A172 (cell line): ENCODE measurements at regions not wholly inside any gene's neighbourhood (a gene's known extent, or its start where the extent isn't known, plus 50 kb on each side); places are given as distances from the start of the nearest gene placed in this dataset.

Experiments
- DNase-seq: peaks from one replicate; pipeline ENCODE4 v3.0.0-alpha.2; 2015; ENCODE audit warnings: low spot score

DNA sequence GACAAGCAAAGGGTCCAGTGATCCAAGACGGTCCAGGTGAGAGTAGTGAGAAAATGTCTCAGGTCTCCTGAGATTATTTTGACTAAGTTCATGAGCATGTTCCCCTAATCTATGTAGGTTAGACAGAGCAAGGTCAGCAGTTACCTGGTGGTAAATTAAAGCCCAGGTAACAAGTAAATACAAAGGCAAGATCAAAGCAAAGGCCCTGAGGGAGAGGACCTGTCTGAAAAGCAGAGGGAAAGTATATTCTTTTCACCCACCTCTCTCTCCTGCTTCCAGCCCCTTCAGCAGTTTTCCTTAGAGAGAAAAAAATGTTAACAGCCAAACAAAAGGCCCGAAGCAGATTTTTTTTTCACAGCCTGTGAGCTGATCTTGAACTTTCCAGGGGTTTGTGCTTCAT is 302.7 kb downstream of the MAP2K6 start:
- no peak for DNase-seq

DNA sequence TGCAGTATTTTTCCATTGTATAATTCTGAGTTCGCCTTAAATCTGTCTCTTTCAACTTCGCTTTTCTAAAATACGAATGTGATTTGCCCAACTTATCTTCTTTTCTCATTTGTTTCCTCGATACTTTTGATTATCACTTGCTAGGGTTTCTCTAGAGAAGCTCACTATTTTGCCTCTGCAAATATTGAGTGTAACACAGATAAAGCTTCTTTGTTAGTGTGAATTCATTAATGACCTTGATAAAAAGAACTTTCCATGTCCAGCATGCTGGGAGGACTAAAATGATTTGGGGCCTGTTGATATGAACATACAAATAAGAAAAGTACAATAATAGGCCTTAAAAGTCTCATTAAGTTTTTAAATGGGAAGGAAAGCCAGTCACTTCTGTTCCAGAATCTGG is 303.3 kb downstream of the MAP2K6 start:
- DNase-seq, result no peak

DNA sequence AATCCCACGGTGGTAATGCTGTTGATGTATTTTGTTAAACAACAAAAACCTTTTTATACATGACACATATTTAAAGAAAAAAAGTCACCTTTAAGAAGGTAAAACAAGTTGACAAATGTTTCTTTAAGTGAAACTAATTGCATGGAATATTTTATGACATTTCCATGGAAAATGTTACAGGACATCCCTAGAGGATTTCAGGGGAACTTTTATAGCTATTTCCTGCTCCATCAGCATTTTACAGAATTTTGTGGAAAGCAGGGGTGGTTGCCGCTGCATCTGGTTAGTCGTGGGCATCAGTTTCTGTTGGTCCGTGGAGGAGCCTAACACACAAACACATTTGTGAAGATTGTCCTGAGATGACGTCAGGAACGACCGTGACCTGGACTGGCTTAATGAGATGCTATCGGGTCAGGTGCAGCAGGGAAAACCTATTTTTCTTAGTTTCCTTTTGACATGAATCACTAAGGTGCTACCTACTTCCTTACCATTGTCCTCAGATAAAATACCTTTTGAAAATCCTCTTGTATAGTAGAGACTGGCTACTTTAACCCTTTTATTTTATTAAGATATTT is 305.1 kb downstream of the MAP2K6 start:
- DNase-seq, result no peak

DNA sequence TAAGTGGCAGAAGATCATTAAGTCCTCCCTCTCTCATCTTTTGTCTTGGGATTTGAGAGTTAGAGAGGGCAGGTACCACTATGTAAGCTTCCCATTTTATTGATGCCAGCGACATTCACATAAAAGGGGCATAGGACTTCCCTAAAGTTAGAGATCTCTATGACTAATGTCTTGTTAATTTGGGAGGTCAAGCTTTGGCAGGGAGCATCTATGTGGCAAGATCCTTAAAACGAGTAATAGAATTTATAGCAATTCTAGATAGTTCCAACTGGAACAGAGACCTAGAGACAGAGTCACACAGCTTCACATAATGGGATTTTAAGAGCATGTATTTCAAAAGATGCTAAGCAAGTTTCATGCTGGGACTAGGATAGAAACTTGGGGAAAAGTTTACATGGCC is 308.0 kb downstream of the MAP2K6 start:
- DNase-seq, result no peak

DNA sequence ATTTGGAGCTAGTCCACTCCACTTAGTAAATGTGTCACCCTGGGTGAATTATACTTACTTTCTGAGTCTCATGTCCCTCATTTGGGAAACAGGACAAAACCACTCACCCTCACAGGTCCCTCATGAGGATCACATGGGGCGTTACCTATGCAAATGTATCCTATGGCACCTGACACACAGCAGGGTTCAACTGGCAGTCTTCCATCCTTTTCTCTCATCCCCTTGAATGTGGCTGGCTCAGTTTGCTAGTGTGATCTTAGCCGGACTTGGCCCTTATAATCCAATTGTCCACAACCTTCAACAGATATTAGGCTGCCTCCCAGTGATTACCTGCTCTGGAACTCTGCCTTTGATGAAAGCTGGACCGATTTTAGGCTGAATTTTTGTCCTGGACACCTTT is 308.8 kb downstream of the MAP2K6 start:
- DNase-seq, result no peak

DNA sequence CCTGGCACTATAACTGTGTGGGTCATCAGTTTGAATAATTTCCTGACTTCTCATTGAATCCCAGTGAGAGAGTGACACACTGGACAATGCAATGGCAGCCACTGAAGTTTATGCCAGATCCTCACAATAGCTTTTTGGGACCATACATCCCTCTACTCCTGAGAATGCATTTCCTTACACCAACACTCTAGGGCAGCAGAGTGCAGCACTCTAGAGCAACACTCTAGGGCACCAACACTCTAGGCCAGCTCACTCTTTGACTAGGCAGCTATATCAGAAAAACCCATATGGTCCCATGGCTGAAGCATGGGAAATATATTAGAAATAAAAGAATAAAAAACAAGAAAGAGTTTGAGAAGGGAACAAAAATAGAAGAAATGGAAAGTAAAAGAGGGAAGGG is 309.2 kb downstream of the MAP2K6 start:
- no peak for DNase-seq

DNA sequence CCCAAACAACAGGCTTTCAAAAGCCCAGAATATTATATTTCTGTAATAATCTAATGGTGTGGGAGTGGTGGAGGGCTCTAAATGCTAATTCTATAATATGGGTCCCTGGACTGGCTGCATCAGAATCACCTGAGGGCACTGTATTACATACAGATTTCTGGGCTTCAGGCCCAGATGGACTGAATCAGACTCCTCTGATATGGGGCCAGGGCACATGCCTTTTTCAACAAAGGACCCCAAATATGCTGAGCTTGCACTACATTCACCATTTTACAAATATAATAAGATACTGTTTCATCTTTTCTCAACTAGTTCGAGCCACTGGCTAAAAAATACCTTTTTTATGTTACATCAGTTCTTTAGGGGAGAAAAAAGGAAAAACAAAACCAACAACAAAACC is 309.7 kb downstream of the MAP2K6 start:
- no peak for DNase-seq

DNA sequence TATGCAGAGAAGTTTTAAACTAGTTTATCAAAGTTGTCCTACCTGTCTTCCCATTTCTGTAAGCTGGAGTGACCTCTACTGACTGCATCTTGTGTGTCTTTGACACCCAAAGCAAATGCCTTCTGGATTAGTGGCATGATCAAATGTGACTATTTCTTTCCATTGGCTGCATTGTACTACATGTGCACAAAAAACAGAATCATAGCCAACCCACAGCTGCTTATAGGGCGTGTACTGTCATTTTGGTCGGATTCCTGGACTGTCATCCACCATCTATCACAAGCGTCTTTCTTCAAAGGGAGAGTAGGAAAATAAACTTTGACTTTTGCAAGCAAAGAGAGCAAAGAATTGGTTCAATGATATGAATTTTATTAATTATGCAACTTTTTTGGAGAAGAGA is 310.6 kb downstream of the MAP2K6 start:
- DNase-seq, result no peak

DNA sequence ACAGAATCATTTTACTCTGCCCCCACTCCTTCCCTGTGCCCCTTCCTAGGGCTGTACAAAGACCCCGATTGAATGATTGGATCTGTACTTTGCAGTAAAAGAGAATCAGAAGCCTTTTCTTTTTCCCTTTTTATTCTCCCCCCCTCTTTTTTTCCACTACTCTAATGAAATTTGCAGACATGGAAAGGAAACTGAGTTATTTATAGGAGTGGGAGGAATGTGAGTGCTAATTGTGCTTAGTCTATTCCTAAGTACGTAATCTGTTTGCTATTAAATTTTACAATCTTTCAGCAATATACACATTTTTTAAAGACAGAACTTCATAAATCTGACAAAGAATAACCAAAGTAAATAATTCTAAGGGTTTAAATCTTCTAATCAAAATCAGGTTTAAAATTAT is 314.3 kb downstream of the MAP2K6 start:
- DNase-seq, result no peak

DNA sequence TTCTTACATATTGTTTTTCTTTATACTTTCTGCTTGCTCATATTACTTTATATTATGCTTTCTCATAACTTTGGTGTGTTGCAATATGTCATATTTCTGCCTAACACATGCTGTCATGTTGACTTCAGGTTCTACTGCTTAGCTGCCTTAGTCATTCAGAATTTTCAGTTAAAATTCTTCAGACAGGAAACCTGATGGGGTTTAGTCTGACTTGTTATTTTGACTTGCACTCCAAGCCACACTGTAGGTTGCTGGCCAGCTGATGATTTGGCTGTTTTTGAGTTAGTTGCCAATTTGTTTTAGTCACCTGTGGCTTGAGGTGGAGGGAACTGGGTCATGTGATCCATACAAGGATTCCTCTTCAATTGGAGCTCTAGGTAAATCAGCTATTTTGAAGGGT is 315.4 kb downstream of the MAP2K6 start:
- DNase-seq, result no peak

DNA sequence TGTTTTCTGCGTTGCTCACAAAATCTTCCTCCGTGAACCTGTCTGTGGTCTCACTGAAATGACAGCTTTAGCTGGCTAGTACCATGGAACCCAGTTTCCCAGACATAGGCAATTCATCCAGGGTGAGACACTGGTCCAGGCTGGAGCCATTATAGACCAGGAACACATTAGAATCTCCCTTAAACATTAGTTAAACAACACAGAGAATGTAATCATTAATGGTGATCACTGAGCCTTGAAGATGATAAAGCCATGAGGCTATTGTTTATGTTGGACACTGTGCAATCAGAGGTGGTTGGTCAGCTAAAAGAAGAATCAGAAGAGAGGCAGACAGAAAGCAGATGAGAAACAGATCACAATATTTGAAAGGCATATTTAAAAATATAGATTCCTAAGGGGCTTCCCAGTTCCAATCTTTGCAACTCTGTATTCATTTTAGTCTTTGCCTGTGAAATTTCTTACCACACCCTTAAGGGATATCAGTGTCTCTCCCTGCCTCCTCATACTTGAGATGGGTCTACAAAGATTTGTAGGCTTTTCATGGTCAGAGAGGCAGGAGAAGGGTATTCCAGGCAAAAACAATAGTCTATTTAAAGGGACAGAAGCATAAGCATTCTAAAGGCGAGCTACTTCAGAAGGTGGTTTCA is 317.9 kb downstream of the MAP2K6 start:
- no peak for DNase-seq

DNA sequence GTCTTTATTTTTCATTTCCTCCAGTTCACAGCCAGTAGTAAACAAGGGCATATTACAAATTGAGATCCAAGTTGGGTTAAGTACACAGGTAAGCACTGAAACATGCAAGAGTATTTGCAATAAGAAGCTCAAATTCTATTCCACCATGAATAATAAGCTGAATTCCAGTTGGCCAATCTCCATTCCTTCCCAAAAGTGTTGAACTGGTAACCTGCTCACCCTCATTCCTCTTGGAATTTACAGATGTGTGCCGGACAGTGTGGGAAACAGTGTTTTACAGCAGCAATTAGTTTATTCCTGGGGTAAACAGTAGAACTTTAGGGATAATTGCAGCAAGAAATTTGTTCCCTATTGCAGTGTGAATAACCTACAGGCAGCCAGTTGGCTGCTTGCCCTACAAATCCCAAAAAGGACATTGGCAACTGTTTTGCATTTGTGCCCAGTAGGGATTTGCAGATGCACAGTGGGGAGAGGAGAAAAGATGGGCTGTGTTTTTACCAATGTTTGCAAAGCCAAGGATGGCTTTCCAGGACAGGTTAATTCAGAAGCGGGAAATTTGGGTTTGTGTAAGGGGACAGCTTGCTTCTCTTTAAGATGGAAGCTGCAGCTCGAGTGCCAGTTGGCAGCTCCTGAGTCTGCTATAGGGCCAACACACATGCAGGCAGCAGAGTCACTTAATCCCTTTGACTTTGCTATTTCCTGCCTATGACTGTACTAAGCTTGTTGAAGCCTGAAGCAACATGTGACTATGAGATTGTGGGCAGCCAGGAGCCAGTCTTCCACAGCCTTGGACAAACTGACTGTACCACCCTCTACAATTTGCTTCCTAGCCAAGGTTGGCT is 318.9 kb downstream of the MAP2K6 start:
- DNase-seq, result peak; percentile 29

DNA sequence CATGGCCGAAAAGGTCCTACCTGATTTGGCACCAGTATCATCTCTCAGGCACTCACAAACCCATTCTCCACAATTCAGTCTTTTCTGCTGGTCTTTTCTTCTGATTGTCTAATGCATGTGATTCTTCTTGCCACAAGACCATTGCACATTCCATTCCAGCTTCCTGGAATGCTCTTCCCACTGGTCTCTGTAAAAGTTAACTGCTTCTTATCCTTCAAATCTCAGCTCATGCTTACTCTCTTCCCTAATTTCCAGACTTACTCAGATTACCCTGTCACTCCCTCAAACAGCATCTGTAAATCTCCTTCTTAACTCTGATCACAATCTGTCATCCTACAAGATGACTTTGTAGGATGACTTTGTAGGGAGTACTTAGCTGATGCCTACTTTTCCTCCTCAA is 320.2 kb downstream of the MAP2K6 start:
- no peak for DNase-seq

DNA sequence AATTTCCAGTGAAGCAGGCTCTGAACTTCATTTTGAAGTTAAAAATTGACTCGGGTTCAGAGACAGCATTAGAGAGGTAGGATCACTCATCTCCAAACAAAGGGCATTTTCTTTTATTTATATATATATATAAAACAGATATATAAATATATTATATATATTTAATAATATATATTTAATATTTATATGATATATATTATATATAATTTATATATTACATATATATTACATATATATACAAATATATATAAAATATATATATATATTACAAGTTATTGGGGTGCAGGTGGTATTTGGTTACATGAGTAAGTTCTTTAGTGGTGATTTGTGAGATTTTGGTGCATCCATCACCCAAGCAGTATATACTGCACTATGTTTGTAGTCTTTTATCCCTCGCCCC is 320.8 kb downstream of the MAP2K6 start:
- DNase-seq, result no peak

DNA sequence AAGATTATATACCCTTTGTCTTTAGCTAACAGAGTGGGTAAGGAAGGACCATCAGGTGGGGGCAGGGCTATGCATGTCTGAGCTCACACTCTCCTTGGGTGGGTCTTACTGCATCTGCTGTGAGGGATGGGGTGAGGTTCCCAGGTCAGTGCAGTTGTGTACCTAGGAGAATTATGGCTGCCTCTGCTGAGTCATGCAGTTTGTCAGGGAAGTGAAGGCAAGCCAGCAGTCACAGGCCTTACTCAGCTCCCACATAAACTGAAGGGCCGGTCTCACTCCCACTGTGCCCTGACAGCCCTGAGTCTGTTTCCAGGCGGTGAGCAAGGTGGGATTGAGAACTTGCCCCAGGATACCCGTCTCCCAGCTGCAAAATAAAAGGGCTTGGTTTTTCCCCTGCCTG is 328.6 kb downstream of the MAP2K6 start:
- no peak for DNase-seq

DNA sequence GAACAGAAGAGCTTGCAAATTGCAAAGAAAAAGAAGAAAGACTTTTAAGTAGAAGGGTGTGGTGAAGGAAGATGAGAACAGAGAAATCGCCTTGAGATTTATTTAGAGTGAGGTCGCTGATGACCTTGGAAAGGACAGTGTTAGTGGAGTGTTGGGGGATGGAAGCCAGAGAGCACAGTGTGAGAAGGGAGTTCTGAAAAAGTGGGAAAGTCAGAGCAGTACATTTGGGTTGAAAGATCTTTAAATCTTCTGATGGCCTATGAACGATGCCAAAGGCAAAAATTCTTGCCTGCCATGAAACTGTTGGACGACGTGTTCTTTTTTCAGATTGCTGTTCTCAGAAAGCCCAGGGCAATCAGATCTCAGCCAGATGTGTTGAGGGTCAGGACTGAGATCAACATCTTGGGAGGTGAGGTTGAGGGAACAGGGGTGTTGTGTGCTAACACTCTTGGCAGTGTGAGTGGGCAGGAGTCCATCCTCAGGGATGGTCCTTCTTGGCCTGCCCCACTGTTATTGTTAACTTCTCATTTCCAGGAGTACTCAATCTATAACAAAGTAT is 330.1 kb downstream of the MAP2K6 start:
- no peak for DNase-seq

DNA sequence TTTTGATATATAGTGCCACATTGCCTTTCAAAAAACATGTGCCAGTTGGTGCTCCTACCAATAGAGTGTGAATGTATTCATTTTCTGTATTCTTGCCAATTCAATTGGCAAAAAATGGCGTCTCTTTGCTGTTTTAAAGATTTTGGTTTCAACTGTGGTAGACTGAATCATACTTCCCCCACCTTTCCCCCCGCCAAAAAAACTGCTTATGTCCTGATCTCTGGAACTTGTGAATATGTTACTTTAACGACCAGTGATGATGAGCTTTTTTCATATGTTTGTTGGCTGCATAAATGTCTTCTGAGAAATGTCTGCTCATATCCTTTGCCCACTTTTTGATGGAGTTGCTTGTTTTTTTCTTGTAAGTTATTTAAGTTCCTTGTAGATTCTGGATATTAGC is 325.1 kb upstream of the KCNJ16 start:
- no peak for DNase-seq

DNA sequence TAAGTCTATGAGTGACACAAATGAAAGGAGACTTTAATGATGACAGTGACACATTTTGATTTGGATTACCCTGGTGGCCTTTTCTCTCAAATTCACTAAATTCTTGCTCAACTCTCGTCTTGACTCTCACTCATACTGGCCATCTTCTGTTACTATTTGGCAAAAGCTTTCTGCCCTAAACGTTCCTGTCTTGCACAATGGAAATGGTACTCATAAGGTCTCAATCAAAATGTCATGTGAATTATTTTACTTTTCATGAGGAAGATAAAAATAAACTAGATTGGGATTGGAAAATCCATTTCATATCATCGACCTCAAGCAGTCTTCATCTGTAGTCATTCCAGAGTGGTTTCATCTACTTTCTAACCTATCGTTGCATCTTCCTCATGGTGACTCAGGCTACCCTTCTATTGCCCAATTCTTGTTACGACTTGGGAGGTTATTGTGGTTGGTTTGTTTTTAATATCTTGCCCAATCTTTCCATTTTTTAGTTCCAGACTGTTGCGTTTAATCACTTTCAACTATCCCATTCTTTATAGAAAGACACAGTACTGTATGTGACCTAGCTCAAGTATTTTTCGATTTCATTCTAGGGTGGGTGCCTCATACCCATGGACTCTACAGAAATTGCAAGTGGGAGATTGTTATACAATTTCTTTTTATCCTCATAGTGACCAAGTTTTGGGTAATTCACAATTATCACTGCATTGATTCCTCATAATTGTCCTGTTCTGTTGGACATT is 317.2 kb upstream of the KCNJ16 start:
- DNase-seq, result no peak

DNA sequence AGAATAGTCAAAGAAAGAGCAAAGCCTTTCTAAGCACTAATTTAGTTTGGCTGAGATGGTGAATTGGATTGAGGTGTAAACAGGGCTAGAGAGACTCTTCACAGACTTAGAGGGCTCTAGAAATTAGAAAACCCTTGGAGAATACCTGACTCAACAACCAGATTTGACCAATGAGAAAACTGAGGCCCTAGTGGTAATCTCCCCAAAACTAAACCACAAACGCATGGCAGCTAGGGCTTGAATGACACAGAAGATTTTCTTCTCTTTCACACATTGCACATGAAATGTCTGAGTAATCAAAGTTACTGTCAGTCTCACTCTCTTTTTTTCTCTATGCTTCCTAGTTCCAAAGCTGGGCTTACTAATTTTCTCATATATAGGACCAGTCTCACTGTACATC is 314.5 kb upstream of the KCNJ16 start:
- DNase-seq, result no peak

DNA sequence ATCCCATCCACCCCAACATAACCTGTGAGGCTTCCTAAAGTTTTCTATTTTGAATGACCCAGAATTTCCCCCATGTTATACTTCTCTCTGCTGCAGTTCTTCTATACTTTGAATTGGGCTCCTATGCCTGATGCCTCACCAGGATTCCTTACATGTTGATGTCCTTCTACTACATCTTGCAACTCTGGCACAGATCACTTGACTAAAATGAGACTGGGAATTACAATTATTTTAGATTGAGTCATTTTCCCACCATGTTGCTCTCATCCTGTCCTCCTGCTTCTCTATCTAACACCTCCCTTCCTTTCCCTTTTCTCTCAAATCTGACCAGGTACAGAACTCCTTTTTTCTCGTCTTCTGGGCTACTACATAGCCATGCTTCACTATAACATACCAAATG is 314.0 kb upstream of the KCNJ16 start:
- DNase-seq, result no peak

DNA sequence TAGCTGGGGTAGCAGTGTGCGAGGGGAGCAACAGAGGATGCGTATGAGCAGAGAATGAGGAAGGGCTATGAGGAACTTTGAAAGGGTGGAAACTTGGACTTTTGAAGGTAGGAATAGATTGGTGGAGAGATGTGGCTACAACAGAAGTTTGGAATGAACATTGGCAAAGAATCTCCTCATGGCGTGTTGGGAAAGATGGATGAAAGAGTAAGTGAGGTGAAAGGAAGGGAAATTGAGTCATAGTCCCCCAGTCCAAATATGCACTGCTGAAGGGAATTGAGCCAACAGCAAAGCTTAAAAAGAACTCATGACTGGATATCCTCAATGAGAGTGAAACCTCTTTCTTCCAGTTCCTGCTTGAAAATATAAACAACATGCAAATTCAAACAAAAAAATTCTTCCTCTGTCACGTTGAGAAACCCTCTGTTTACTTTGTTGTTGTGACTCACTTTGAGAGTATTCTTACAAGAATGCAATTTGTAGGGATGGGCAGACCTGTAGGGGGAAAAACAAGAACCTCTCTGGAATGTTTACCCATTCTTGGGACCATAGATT is 313.2 kb upstream of the KCNJ16 start:
- DNase-seq, result peak; percentile 37

DNA sequence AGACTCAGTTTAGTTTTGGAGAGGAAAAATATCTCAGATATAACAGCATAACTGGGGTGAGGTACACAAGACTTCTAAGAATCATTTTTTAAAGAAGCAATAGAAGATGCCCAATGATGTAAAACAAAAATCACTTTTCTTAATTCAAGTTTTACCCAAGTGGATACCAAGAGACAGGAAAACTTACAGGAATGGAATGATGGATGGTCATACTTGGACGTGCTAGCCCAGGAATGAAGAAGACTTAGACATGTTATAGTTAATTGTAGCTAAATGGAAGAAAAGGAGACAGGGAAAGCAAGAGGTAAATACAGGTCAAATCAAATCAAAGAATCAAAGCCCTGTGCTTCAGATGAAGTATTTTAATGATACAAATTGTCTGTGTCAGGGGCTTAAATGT is 312.7 kb upstream of the KCNJ16 start:
- no peak for DNase-seq
